ENCODE measurements at regions not wholly inside any gene's neighbourhood (a gene's known extent, or its start where the extent isn't known, plus 50 kb on each side); places are given as distances from the start of the nearest gene placed in this dataset.

- TF ChIP-seq POLR2A (IDR thresholded peaks at IDR 0.05; ENCODE audit: low read depth, low read length): no peak
- TF ChIP-seq SPI1 (IDR thresholded peaks at IDR 0.05; ENCODE audit: low read depth, low read length): no peak
- no peak for TF ChIP-seq POLR2AphosphoS5 (IDR thresholded peaks at IDR 0.05; ENCODE audit: low read depth, low read length)
Observed at GRCh38 chr2:451495-451894, 163.6 kb upstream of the ALKAL2 start.

Data from GM12891 (cell line).